Skeletal muscle tissue (tissue), 3 donors: ENCODE measurements at regions not wholly inside any gene's neighbourhood (a gene's known extent, or its start where the extent isn't known, plus 50 kb on each side); places are given as distances from the start of the nearest gene placed in this dataset.

ENCODE experiments used
- H3K27ac ChIP-seq: one replicate; pipeline ENCODE4 v1.7.0; 2013; ENCODE audit warnings: mild to moderate bottlenecking, low read depth, low read length, inconsistent platforms
- H3K27me3 ChIP-seq, 3 donors: one replicate each; pipeline ENCODE4 v1.7.0; 2013; ENCODE audit warnings: low read length in 3 of 3; ENCODE audit not compliant: control insufficient read depth in 3 of 3, insufficient read depth in 3 of 3
- H3K36me3 ChIP-seq, 3 donors: one replicate each; pipeline ENCODE4 v1.7.0; 2013; ENCODE audit warnings: low read length in 3 of 3; ENCODE audit not compliant: control insufficient read depth in 3 of 3, insufficient read depth in 3 of 3
- H3K4me1 ChIP-seq, 3 donors: one replicate each; pipeline ENCODE4 v1.7.0; 2013; ENCODE audit warnings: low read length in 3 of 3, mild to moderate bottlenecking in 3 of 3; ENCODE audit not compliant: control insufficient read depth in 3 of 3, insufficient read depth in 3 of 3
- H3K4me3 ChIP-seq, 3 donors: one replicate each; pipeline ENCODE4 v1.7.0; 2013; ENCODE audit warnings: low read length in 3 of 3
- H3K9ac ChIP-seq, 3 donors: one replicate each; pipeline ENCODE4 v1.7.0; 2013; ENCODE audit warnings: low read length in 3 of 3, mild to moderate bottlenecking in 3 of 3, moderate library complexity in 2 of 3, low read depth in 1 of 3
- H3K9me3 ChIP-seq, 3 donors: one replicate each; pipeline ENCODE4 v1.7.0; 2013; ENCODE audit warnings: low read length in 3 of 3; ENCODE audit not compliant: control insufficient read depth in 3 of 3
- donor health status: Osteomylitis.

GRCh38 chr20:40341561-40341960 is 347.5 kb downstream of the MAFB start:
- H3K36me3 ChIP-seq: no peaks in the 10 kb centered on the region
- no peak overlapping the region for H3K9ac ChIP-seq
- no peak overlapping the region for H3K27ac ChIP-seq
- no peak overlapping the region for H3K4me3 ChIP-seq
- H3K4me1 ChIP-seq: no peaks in the 10 kb centered on the region
- H3K27me3 ChIP-seq: no peaks in the 10 kb centered on the region
- peaks cover 0 to 8% (median 4%) of the 10 kb centered on the region in 3 donors for H3K9me3 ChIP-seq

- Histone ChIP-seq H3K9ac (no peak overlapping the region), H3K27ac (peak overlapping the region; percentile 56), H3K27me3 (no peaks in the 10 kb centered on the region), H3K36me3 (no peaks in the 10 kb centered on the region), H3K4me3 (no peak overlapping the region), H3K4me1 (peaks cover 0 to 2% (median 0%) of the 10 kb centered on the region in 3 donors), H3K9me3 (peaks cover 0 to 8% (median 0%) of the 10 kb centered on the region in 3 donors)
Observed at GRCh38 chr20:40339661-40340449, 349.2 kb downstream of the MAFB start.

DNA sequence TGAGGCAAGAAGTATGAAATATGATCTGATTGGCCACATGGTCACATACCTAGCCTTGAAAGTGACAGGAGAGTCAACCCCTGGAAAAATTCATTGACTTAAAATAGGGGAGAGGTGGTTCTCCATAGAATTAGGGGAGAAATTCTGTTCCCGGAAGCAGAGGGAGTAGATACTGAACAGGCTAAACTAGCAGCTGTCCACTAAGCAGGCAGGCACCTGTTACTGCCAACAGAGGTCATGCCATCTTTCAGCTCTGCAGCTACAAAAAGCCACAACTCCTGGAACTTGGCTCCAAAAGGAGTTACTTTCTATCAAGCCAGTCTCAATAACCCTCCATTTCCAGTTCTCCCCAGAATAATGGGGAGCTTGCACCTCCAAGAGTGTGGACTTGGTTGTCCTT is 352.5 kb downstream of the MAFB start:
- H3K4me1 ChIP-seq: peaks cover 0 to 2% (median 0%) of the 10 kb centered on the region in 3 donors
- H3K36me3 ChIP-seq: no peaks in the 10 kb centered on the region

GRCh38 chr20:40335901-40336351 is 353.1 kb downstream of the MAFB start:
- no peak overlapping the region for H3K27ac ChIP-seq
- H3K9me3 ChIP-seq: no peaks in the 10 kb centered on the region
- no peaks in the 10 kb centered on the region for H3K36me3 ChIP-seq
- H3K4me1 ChIP-seq: peaks cover 0 to 2% (median 0%) of the 10 kb centered on the region in 3 donors
- no peak overlapping the region for H3K4me3 ChIP-seq
- no peak overlapping the region for H3K9ac ChIP-seq
- no peaks in the 10 kb centered on the region for H3K27me3 ChIP-seq

More for the DNA sequence above, 352.5 kb downstream of the MAFB start:
- H3K27ac ChIP-seq: no peak overlapping the region
- H3K27me3 ChIP-seq: no peaks in the 10 kb centered on the region
- no peak overlapping the region for H3K4me3 ChIP-seq
- H3K9me3 ChIP-seq: no peaks in the 10 kb centered on the region
- no peak overlapping the region for H3K9ac ChIP-seq

- no peaks in the 10 kb centered on the region for H3K27me3 ChIP-seq
- no peaks in the 10 kb centered on the region for H3K9me3 ChIP-seq
- H3K4me1 ChIP-seq: peaks cover 0 to 2% (median 0%) of the 10 kb centered on the region in 3 donors
- no peak overlapping the region for H3K4me3 ChIP-seq
- no peak overlapping the region for H3K27ac ChIP-seq
- H3K36me3 ChIP-seq: no peaks in the 10 kb centered on the region
- H3K9ac ChIP-seq: no peak overlapping the region
Observed at GRCh38 chr20:40335437-40335836, 353.6 kb downstream of the MAFB start.

GRCh38 chr20:40333591-40333990 is 355.4 kb downstream of the MAFB start:
- Histone ChIP-seq H3K27me3 (no peaks in the 10 kb centered on the region), H3K4me3 (no peak overlapping the region), H3K36me3 (no peaks in the 10 kb centered on the region), H3K27ac (no peak overlapping the region), H3K4me1 (peaks cover 0 to 2% (median 0%) of the 10 kb centered on the region in 3 donors), H3K9ac (no peak overlapping the region), H3K9me3 (no peaks in the 10 kb centered on the region)

GRCh38 chr20:40331807-40332560 is 357.1 kb downstream of the MAFB start:
- Histone ChIP-seq H3K27me3 (no peaks in the 10 kb centered on the region), H3K36me3 (no peaks in the 10 kb centered on the region), H3K4me3 (no peak overlapping the region), H3K9ac (no peak overlapping the region), H3K9me3 (no peaks in the 10 kb centered on the region), H3K27ac (no peak overlapping the region), H3K4me1 (peaks cover 0 to 2% (median 0%) of the 10 kb centered on the region in 3 donors)

- no peaks in the 10 kb centered on the region for H3K9me3 ChIP-seq
- no peak overlapping the region for H3K27ac ChIP-seq
- H3K9ac ChIP-seq: no peak overlapping the region
- H3K4me3 ChIP-seq: no peak overlapping the region
- H3K27me3 ChIP-seq: no peaks in the 10 kb centered on the region
- no peaks in the 10 kb centered on the region for H3K4me1 ChIP-seq
- no peaks in the 10 kb centered on the region for H3K36me3 ChIP-seq
Observed at GRCh38 chr20:40331249-40331648, 357.8 kb downstream of the MAFB start.

GRCh38 chr20:40329321-40329720 is 359.7 kb downstream of the MAFB start:
- Histone ChIP-seq H3K9ac (no peak overlapping the region), H3K27me3 (no peaks in the 10 kb centered on the region), H3K9me3 (no peaks in the 10 kb centered on the region)

GRCh38 chr20:40326784-40327183 is 362.3 kb downstream of the MAFB start:
- H3K36me3 ChIP-seq: no peaks in the 10 kb centered on the region
- H3K27ac ChIP-seq: no peak overlapping the region
- no peaks in the 10 kb centered on the region for H3K9me3 ChIP-seq
- no peak overlapping the region for H3K4me3 ChIP-seq
- H3K4me1 ChIP-seq: no peaks in the 10 kb centered on the region
- no peaks in the 10 kb centered on the region for H3K27me3 ChIP-seq
- H3K9ac ChIP-seq: no peak overlapping the region

More at GRCh38 chr20:40329321-40329720, 359.7 kb downstream of the MAFB start:
- Histone ChIP-seq H3K36me3 (no peaks in the 10 kb centered on the region), H3K4me1 (no peaks in the 10 kb centered on the region), H3K4me3 (no peak overlapping the region), H3K27ac (no peak overlapping the region)
